ENCODE measurements at regions not wholly inside any gene's neighbourhood (a gene's known extent, or its start where the extent isn't known, plus 50 kb on each side); places are given as distances from the start of the nearest gene placed in this dataset.

DNA sequence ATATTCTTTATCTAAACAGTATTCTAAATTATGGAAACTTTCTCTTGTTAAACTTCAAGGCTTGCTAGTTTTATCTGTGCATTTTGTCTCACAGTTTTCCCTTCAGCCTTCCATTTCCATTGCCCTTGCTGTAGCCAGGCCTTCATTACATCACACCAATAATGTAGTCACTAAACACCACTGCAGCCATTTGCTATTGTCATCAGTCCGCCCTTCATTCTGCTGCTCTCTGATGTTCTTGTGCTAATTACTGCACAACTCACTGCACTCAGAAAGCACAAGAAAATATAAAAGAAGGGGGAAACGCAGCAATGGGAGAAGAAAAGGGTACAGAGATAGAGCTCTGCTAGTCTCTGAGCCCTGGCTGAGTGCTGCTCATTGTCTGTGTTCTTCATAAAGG is 239.6 kb upstream of the FSTL5 start:
- no peak overlapping the region for H3K27ac ChIP-seq (ENCODE audit: low read depth in 1 of 2, low read length in 2 of 2)
- DNase-seq (ENCODE audit: low spot score) = no peak
- peaks cover 0 to 2% (median 0%) of the 10 kb centered on the region in 4 donors for H3K4me1 ChIP-seq (ENCODE audit: control insufficient read depth in 4 of 4, insufficient read depth in 4 of 4, low read length in 3 of 4)
- H3K9ac ChIP-seq (ENCODE audit: low read depth in 1 of 2, low read length in 2 of 2) = no peak overlapping the region
- no peaks in the 10 kb centered on the region for H3K27me3 ChIP-seq (ENCODE audit: control insufficient read depth in 4 of 4, insufficient read depth in 4 of 4, low read length in 3 of 4)
- no peak overlapping the region for H3K4me3 ChIP-seq (ENCODE audit: low read depth in 1 of 3, low read length in 3 of 3)
- no peaks in the 10 kb centered on the region for H3K9me3 ChIP-seq (ENCODE audit: control insufficient read depth in 4 of 4, low read length in 3 of 4)
- no peaks in the 10 kb centered on the region for H3K36me3 ChIP-seq (ENCODE audit: control insufficient read depth in 4 of 4, insufficient read depth in 3 of 4, low read depth in 1 of 4, low read length in 3 of 4)
- TF ChIP-seq RAD21 (IDR thresholded peaks at IDR 0.05) (no peak), EGR1 (IDR thresholded peaks at IDR 0.05; ENCODE audit: low read depth in 2 of 2) (no peak), FOXA2 (IDR thresholded peaks at IDR 0.05) (no peak), HNF4A (conservative IDR thresholded peaks at IDR 0.05) (no peak), HNF4G (IDR thresholded peaks at IDR 0.05) (no peak)
- TF ChIP-seq, protein P1, sequence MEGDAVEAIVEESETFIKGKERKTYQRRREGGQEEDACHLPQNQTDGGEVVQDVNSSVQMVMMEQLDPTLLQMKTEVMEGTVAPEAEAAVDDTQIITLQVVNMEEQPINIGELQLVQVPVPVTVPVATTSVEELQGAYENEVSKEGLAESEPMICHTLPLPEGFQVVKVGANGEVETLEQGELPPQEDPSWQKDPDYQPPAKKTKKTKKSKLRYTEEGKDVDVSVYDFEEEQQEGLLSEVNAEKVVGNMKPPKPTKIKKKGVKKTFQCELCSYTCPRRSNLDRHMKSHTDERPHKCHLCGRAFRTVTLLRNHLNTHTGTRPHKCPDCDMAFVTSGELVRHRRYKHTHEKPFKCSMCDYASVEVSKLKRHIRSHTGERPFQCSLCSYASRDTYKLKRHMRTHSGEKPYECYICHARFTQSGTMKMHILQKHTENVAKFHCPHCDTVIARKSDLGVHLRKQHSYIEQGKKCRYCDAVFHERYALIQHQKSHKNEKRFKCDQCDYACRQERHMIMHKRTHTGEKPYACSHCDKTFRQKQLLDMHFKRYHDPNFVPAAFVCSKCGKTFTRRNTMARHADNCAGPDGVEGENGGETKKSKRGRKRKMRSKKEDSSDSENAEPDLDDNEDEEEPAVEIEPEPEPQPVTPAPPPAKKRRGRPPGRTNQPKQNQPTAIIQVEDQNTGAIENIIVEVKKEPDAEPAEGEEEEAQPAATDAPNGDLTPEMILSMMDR (IDR thresholded peaks at IDR 0.05; ENCODE audit: low read depth, low read length, missing input control) = no peak
- TF ChIP-seq, protein P2, sequence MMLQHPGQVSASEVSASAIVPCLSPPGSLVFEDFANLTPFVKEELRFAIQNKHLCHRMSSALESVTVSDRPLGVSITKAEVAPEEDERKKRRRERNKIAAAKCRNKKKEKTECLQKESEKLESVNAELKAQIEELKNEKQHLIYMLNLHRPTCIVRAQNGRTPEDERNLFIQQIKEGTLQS (IDR thresholded peaks at IDR 0.05) = no peak
- TF ChIP-seq, protein P3, sequence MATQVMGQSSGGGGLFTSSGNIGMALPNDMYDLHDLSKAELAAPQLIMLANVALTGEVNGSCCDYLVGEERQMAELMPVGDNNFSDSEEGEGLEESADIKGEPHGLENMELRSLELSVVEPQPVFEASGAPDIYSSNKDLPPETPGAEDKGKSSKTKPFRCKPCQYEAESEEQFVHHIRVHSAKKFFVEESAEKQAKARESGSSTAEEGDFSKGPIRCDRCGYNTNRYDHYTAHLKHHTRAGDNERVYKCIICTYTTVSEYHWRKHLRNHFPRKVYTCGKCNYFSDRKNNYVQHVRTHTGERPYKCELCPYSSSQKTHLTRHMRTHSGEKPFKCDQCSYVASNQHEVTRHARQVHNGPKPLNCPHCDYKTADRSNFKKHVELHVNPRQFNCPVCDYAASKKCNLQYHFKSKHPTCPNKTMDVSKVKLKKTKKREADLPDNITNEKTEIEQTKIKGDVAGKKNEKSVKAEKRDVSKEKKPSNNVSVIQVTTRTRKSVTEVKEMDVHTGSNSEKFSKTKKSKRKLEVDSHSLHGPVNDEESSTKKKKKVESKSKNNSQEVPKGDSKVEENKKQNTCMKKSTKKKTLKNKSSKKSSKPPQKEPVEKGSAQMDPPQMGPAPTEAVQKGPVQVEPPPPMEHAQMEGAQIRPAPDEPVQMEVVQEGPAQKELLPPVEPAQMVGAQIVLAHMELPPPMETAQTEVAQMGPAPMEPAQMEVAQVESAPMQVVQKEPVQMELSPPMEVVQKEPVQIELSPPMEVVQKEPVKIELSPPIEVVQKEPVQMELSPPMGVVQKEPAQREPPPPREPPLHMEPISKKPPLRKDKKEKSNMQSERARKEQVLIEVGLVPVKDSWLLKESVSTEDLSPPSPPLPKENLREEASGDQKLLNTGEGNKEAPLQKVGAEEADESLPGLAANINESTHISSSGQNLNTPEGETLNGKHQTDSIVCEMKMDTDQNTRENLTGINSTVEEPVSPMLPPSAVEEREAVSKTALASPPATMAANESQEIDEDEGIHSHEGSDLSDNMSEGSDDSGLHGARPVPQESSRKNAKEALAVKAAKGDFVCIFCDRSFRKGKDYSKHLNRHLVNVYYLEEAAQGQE (IDR thresholded peaks at IDR 0.05) = no peak
- WGBS = 81% methylated on average over 2 of the region's 2 CpGs

DNA sequence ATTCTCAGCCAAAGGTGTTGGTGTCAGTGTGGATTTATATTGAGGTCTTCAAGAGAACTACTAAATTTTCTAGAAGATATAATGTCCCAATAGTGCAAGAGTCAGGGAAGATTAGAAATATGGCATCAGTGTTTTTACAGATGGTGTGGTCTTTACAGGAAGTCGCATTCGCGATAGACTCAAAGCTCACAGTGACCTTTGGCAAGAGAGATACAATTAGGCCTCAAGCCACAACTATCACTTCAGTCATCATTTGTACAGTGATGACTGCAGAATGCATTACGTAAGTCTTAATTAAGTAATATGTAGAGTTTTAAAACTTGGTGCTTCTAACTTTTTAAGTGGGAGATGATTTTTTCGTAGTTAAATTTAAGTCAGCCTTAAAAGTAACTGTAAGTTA is 237.2 kb upstream of the FSTL5 start:
- H3K9me3 ChIP-seq (ENCODE audit: control insufficient read depth in 4 of 4, low read length in 3 of 4) = no peaks in the 10 kb centered on the region
- no peak for TF ChIP-seq JUND (IDR thresholded peaks at IDR 0.05)
- no peak for TF ChIP-seq HNF4A (conservative IDR thresholded peaks at IDR 0.05)
- TF ChIP-seq, protein P4, sequence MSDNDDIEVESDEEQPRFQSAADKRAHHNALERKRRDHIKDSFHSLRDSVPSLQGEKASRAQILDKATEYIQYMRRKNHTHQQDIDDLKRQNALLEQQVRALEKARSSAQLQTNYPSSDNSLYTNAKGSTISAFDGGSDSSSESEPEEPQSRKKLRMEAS (IDR thresholded peaks at IDR 0.05) = no peak
- TF ChIP-seq, protein P2 (IDR thresholded peaks at IDR 0.05) = no peak
- TF ChIP-seq GABPA (IDR thresholded peaks at IDR 0.05 in 1 of 2, conservative IDR thresholded peaks at IDR 0.05 in 1 of 2) = no peak
- no peak for TF ChIP-seq YY1 (IDR thresholded peaks at IDR 0.05)
- TF ChIP-seq EGR1 (IDR thresholded peaks at IDR 0.05; ENCODE audit: low read depth in 2 of 2) = no peak
- TF ChIP-seq NR2F2 (IDR thresholded peaks at IDR 0.05) = no peak
- TF ChIP-seq SP1 (IDR thresholded peaks at IDR 0.05) = no peak
- TF ChIP-seq, protein P3 (IDR thresholded peaks at IDR 0.05) = no peak
- TF ChIP-seq RAD21 (IDR thresholded peaks at IDR 0.05) = no peak
- TF ChIP-seq RXRA (IDR thresholded peaks at IDR 0.05) = no peak
- no peak for TF ChIP-seq HNF4G (IDR thresholded peaks at IDR 0.05)
- TF ChIP-seq, protein P5, sequence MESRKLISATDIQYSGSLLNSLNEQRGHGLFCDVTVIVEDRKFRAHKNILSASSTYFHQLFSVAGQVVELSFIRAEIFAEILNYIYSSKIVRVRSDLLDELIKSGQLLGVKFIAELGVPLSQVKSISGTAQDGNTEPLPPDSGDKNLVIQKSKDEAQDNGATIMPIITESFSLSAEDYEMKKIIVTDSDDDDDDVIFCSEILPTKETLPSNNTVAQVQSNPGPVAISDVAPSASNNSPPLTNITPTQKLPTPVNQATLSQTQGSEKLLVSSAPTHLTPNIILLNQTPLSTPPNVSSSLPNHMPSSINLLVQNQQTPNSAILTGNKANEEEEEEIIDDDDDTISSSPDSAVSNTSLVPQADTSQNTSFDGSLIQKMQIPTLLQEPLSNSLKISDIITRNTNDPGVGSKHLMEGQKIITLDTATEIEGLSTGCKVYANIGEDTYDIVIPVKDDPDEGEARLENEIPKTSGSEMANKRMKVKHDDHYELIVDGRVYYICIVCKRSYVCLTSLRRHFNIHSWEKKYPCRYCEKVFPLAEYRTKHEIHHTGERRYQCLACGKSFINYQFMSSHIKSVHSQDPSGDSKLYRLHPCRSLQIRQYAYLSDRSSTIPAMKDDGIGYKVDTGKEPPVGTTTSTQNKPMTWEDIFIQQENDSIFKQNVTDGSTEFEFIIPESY (IDR thresholded peaks at IDR 0.05) = no peak
- no peak for TF ChIP-seq FOXA2 (IDR thresholded peaks at IDR 0.05)
- no peak for TF ChIP-seq TAF1 (conservative IDR thresholded peaks at IDR 0.05)
- no peak for TF ChIP-seq FOXA1 (IDR thresholded peaks at IDR 0.05)
- TF ChIP-seq, protein P1 (IDR thresholded peaks at IDR 0.05; ENCODE audit: low read depth, low read length, missing input control) = no peak

More for the DNA sequence above, 237.2 kb upstream of the FSTL5 start:
- Histone ChIP-seq H3K9ac (ENCODE audit: low read depth in 1 of 2, low read length in 2 of 2) (no peak overlapping the region), H3K4me3 (ENCODE audit: low read depth in 1 of 3, low read length in 3 of 3) (no peak overlapping the region), H3K4me1 (ENCODE audit: control insufficient read depth in 4 of 4, insufficient read depth in 4 of 4, low read length in 3 of 4) (no peaks in the 10 kb centered on the region), H3K36me3 (ENCODE audit: control insufficient read depth in 4 of 4, insufficient read depth in 3 of 4, low read depth in 1 of 4, low read length in 3 of 4) (no peaks in the 10 kb centered on the region), H3K27me3 (ENCODE audit: control insufficient read depth in 4 of 4, insufficient read depth in 4 of 4, low read length in 3 of 4) (no peaks in the 10 kb centered on the region), H3K27ac (ENCODE audit: low read depth in 1 of 2, low read length in 2 of 2) (no peak overlapping the region)
- DNase-seq (ENCODE audit: low spot score) = no peak
- WGBS = 73% methylated on average over 5 of the region's 5 CpGs

Data from liver (tissue), 8 donors.